K562 (cell line): ENCODE measurements at regions not wholly inside any gene's neighbourhood (a gene's known extent, or its start where the extent isn't known, plus 50 kb on each side); places are given as distances from the start of the nearest gene placed in this dataset.

Experiments used
- ATAC-seq: fragments of 200-7000 bp; cut with Tn5 transposase; 3 replicates; pipeline ENCODE4 v1.9.1; 2020; ENCODE audit warnings: moderate library complexity
- BruUV-seq: library from RNA; stranded (reverse); fragments of 400-500 nt; replicated peaks from 2 replicates; lab custom pipeline; 2021; lab: Mats Ljungman, UMichigan
- CTCF ChIA-PET: fragments of 300-600 bp; formaldehyde crosslinking; extraction: SDS; loops from one replicate; lab custom pipeline; 2021; ENCODE audit warnings: low intra/inter-chr PET ratio; lab: Yijun Ruan, JAX
- POLR2A ChIA-PET: fragments of 300-600, 350-650 bp; sonication (Branson Sonifier 250); formaldehyde crosslinking; extraction: SDS; loops from one replicate; lab custom pipeline; 2021; ENCODE audit warnings: antibody characterized with exemption, inconsistent platforms; lab: Yijun Ruan, JAX
- DNase-seq, 4 experiments: peaks; one replicate each; pipeline versions ENCODE4 v3.0.0 to v3.0.0-alpha.2; 2011 to 2018; ENCODE audit warnings: low spot score in 3 of 4, mixed read lengths in 3 of 4; ENCODE audit errors: extremely low read depth in 1 of 4
- FAIRE-seq: peaks from 2 replicates; lab custom pipeline; 2011; peaks lifted over from hg19 to GRCh38; lab: Jason Lieb, UNC
- H2AFZ ChIP-seq: 2 replicates; pipeline ENCODE4 v1.6.0; 2011; ENCODE audit warnings: low read depth, low read length, control low read depth, inconsistent platforms
- H3K27ac ChIP-seq: fragments of 200-600 bp; 3 replicates; pipeline ENCODE4 v1.8.0; 2011; ENCODE audit warnings: low read depth, mild to moderate bottlenecking, control low read depth, inconsistent platforms, low read length, moderate library complexity, mixed read lengths; ENCODE audit errors: extremely low read depth
- H3K27me3 ChIP-seq, 2 experiments: fragments of 300-600 bp in 1 of 2; 2 replicates in 1 of 2; 3 replicates in 1 of 2; pipeline versions ENCODE4 v1.6.0 to v1.8.0; 2011; ENCODE audit warnings: inconsistent platforms in 2 of 2, low read length in 2 of 2, mild to moderate bottlenecking in 1 of 2, mixed read lengths in 1 of 2, moderate library complexity in 1 of 2; ENCODE audit not compliant: control insufficient read depth in 2 of 2, insufficient read depth in 2 of 2
- H3K36me3 ChIP-seq: fragments of 300-600 bp; 3 replicates; pipeline ENCODE4 v1.8.0; 2011; ENCODE audit warnings: mild to moderate bottlenecking, low read length, inconsistent platforms; ENCODE audit not compliant: control insufficient read depth, insufficient read depth
- H3K4me1 ChIP-seq, 2 experiments: fragments of 200-600 bp in 1 of 2; replicated peaks in 1 of 2; 2 replicates in 1 of 2; 3 replicates in 1 of 2; pipeline versions ENCODE4 v1.5.1 to v1.8.0; 2011; ENCODE audit warnings: inconsistent platforms in 2 of 2, low read length in 2 of 2, mild to moderate bottlenecking in 1 of 2, mixed read lengths in 1 of 2, moderate library complexity in 1 of 2; ENCODE audit not compliant: control insufficient read depth in 2 of 2, insufficient read depth in 2 of 2
- H3K4me2 ChIP-seq: 2 replicates; pipeline ENCODE4 v1.6.1; 2011; ENCODE audit warnings: low read length, control low read depth, inconsistent platforms, mixed read lengths; ENCODE audit not compliant: insufficient read depth
- H3K4me3 ChIP-seq: fragments of 200-600 bp; sonication (generic), shearing (Covaris generic); 2 replicates; pipeline ENCODE4 v1.5.1; 2016; ENCODE audit warnings: control low read depth, inconsistent platforms
- H3K79me2 ChIP-seq: fragments of 200-600 bp; 3 replicates; pipeline ENCODE4 v1.8.0; 2011; ENCODE audit warnings: low read length, inconsistent platforms; ENCODE audit not compliant: control insufficient read depth, insufficient read depth
- H3K9ac ChIP-seq, 2 experiments: 2 replicates each; pipeline versions ENCODE4 v1.6.0 to v1.6.1; 2011; ENCODE audit warnings: low read depth in 2 of 2, low read length in 2 of 2, control low read depth in 1 of 2, inconsistent platforms in 1 of 2, mild to moderate bottlenecking in 1 of 2, mixed read lengths in 1 of 2; ENCODE audit not compliant: insufficient read depth in 1 of 2
- H3K9me1 ChIP-seq: one replicate; pipeline ENCODE4 v1.6.0; 2011; ENCODE audit warnings: inconsistent platforms, mild to moderate bottlenecking, low read length, moderate library complexity; ENCODE audit not compliant: control insufficient read depth, insufficient read depth
- H3K9me3 ChIP-seq: replicated peaks from 2 replicates; pipeline ENCODE4 v1.5.1; 2011; ENCODE audit warnings: low read depth, low read length, inconsistent platforms; ENCODE audit not compliant: control insufficient read depth, insufficient read depth
- H4K20me1 ChIP-seq: replicated peaks from 2 replicates; pipeline ENCODE4 v1.6.1; 2011; ENCODE audit warnings: low read length, inconsistent platforms, mixed read lengths; ENCODE audit not compliant: control insufficient read depth, insufficient read depth
- CREB1 ChIP-seq, 2 experiments: sonication (generic) in 1 of 2; formaldehyde crosslinking in 1 of 2; IDR thresholded peaks; 2 replicates each; pipeline versions ENCODE4 v1.6.1 to v1.8.0; 2012 to 2022; ENCODE audit warnings: inconsistent platforms in 1 of 2, mild to moderate bottlenecking in 1 of 2, missing genetic modification reagents in 1 of 2, moderate library complexity in 1 of 2
- FOXK1 ChIP-seq: sonication (generic); formaldehyde crosslinking; IDR thresholded peaks from 2 replicates; pipeline ENCODE4 v1.8.0; 2022; ENCODE audit warnings: missing genetic modification reagents, mild to moderate bottlenecking, borderline replicate concordance
- L3MBTL2 ChIP-seq: fragments of 450-650 bp; IDR thresholded peaks from 2 replicates; pipeline ENCODE4 v1.6.1; 2016; ENCODE audit warnings: mild to moderate bottlenecking, moderate library complexity
- MAX ChIP-seq: sonication (generic); formaldehyde crosslinking; IDR thresholded peaks from 2 replicates; pipeline ENCODE4 v1.9.0; 2022; ENCODE audit warnings: mild to moderate bottlenecking, missing genetic modification reagents
- POLR2AphosphoS5 ChIP-seq: IDR thresholded peaks from 2 replicates; pipeline ENCODE4 v1.6.1; 2011; ENCODE audit warnings: mild to moderate bottlenecking, low read depth, low read length, moderate library complexity; ENCODE audit not compliant: control insufficient read depth, insufficient read depth
- RBM25 ChIP-seq: fragments of 200-400 bp; formaldehyde crosslinking; IDR thresholded peaks from 2 replicates; pipeline ENCODE4 v1.6.1; 2018; ENCODE audit warnings: low read length, low read depth, moderate library complexity; ENCODE audit not compliant: severe bottlenecking
- RERE ChIP-seq: sonication (generic); formaldehyde crosslinking; IDR thresholded peaks from 2 replicates; pipeline ENCODE4 v1.8.0; 2023; ENCODE audit warnings: missing genetic modification reagents, mild to moderate bottlenecking, borderline replicate concordance
- TFAM ChIP-seq: fragments of 250-450 bp; sonication (Bioruptor Pico); conservative IDR thresholded peaks from 2 replicates; pipeline ENCODE4 v1.5.0; 2021; ENCODE audit warnings: mild to moderate bottlenecking, moderate library complexity
- ZNF277 ChIP-seq: fragments of 250-450 bp; sonication (Bioruptor Pico); IDR thresholded peaks from 2 replicates; pipeline ENCODE4 v1.8.0; 2022; ENCODE audit warnings: inconsistent platforms, mild to moderate bottlenecking, moderate library complexity, borderline replicate concordance
- ZNF449 ChIP-seq: fragments of 250-450 bp; sonication (Bioruptor Pico); IDR thresholded peaks from 2 replicates; pipeline ENCODE4 v1.8.0; 2022; ENCODE audit warnings: moderate library complexity, mild to moderate bottlenecking, inconsistent platforms
- ZNF766 ChIP-seq: fragments of 200-800 bp; sonication (Bioruptor generic); conservative IDR thresholded peaks from 2 replicates; pipeline ENCODE4 v1.6.1; 2016; ENCODE audit warnings: missing genetic modification characterization, missing compliant biosample characterization
- WGBS: fragments of 100-300 bp; shearing (Covaris generic); methylation state at CpG from one replicate; pipeline ENCODE4 v1.1.6; 2016; ENCODE audit warnings: low coverage, mixed read lengths; ENCODE audit not compliant: insufficient coverage; ENCODE audit errors: missing lambda C conversion rate; 5-methylcytosine and 5-hydroxymethylcytosine counted together
- in situ Hi-C: fragments of 300-500 bp; cut with MboI; formaldehyde crosslinking; loops from 4 replicates; pipeline ENCODE4 v1.15.0; 2018; ENCODE audit warnings: inconsistent platforms, mixed read lengths
- intact Hi-C: fragments of 100-400 bp; cut with micrococcal nuclease; formaldehyde crosslinking; loops from 2 replicates; pipeline ENCODE4 v1.14.2; 2022

- TF ChIP-seq RERE (CRISPR knock-in tag) (no peak), TFAM (CRISPR knock-in tag) (no peak), RBM25 (no peak)
- TF ChIP-seq, all 486 proteins: peak for 0
Observed at GRCh38 chr6:112682071-112682470, 334.9 kb downstream of the RFPL4B start (continued).

GRCh38 chr6:112683106-112683505 is 336.0 kb downstream of the RFPL4B start:
- ChIA-PET POLR2A (no interaction called here), CTCF (no interaction called here)
- Histone ChIP-seq H3K9me3 (no peaks in the 10 kb centered on the region), H3K36me3 (no peaks in the 10 kb centered on the region), H3K79me2 (no peaks in the 10 kb centered on the region), H3K27ac (no peak overlapping the region), H3K4me1 (no peaks in the 10 kb centered on the region), H3K9me1 (no peaks in the 10 kb centered on the region), H3K9ac (no peak overlapping the region), H3K27me3 (no peaks in the 10 kb centered on the region), H3K4me2 (no peak overlapping the region), H3K4me3 (no peak overlapping the region), H4K20me1 (no peaks in the 10 kb centered on the region), H2AFZ (no peak overlapping the region)
- no peak for TF ChIP-seq ZNF449 (CRISPR knock-in tag)
- no peak for TF ChIP-seq ZNF766 (CRISPR knock-in tag)
- no peak for TF ChIP-seq ZNF277 (CRISPR knock-in tag)
- TF ChIP-seq POLR2AphosphoS5, result no peak
- TF ChIP-seq MAX, result no peak
- TF ChIP-seq FOXK1 (CRISPR knock-in tag), result no peak
- no peak for TF ChIP-seq CREB1 (IDR thresholded peaks at IDR 0.05)
- no peak for TF ChIP-seq CREB1 (CRISPR knock-in tag; IDR thresholded peaks at IDR 0.05)
- no peak for TF ChIP-seq L3MBTL2
- DNase-seq (no peak), FAIRE-seq (no peak), ATAC-seq (no peak)
- in situ Hi-C loops, result no loop called here
- WGBS, result 56% methylated on average over 2 of the region's 2 CpGs
- BruUV-seq, result no TSS peak
- intact Hi-C loops, result no loop called here
